Brain pericyte (primary cell): ENCODE measurements at regions not wholly inside any gene's neighbourhood (a gene's known extent, or its start where the extent isn't known, plus 50 kb on each side); places are given as distances from the start of the nearest gene placed in this dataset.
"Not testable (repeated sequence)": the region's sequence is repeated elsewhere in the genome, so short reads cannot be mapped to it uniquely, and the experiment has no call there.

Experiments
- DNase-seq: peaks from one replicate; pipeline ENCODE4 v3.0.0-alpha.2; 2012; ENCODE audit warnings: low read depth, low spot score

DNA sequence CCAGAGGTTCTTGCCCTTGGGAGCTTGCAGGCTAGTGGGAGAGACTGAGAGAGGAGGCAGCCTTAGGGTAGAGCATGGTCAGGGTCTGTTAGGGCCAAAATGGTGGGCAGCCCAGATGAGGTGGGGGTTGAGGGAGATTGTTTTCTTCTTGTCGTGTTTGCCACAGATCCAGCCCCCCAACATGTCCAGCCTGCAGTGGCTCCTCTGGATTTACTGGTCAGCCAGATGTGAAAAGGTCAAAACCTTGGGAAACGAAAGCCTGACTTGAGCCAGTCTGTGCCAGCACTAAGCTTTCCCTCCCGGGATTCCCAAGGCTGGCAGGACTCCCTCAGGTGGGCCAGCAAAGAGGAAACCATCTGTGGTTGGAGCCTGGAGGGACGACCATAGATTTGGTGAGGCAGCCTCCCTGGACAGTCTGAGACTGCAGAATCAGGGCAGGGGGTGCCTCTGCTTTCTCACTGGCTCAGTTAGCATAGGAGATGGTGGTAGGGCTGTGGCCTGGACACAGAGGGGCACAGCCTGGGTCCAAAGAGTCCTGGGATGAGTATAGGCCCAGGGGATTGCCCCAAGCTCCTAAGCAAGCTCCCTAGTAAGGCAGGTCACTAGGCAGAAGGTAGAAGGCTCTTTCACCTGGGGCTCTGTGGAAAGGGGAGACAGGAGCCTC lies 51.2 kb upstream of the PRR23C start:
- DNase-seq = no peak

GRCh38 chr3:139096670-139097069 lies 52.0 kb upstream of the PRR23C start:
- DNase-seq = no peak

DNA sequence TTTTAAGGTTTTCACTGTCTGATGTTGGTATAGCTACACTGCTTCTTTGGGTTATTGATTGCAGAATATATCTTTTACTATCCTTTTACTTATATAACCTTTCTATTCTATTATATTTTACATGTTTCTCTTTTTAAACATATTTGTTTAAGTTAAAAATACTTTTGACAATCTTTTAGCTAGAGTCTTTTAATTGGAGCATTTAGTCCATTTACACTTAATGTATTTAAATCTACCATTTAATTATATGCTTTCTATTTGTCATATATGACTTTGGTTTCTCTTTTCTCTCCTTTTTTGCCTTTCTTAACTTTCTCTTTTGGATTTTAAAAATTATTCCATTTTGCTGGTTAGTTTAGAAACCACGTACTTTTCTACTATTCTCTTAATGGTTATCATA lies 53.7 kb upstream of the PRR23C start:
- DNase-seq = no peak

GRCh38 chr3:139099968-139100817 lies 55.5 kb upstream of the PRR23C start:
- no peak for DNase-seq

DNA sequence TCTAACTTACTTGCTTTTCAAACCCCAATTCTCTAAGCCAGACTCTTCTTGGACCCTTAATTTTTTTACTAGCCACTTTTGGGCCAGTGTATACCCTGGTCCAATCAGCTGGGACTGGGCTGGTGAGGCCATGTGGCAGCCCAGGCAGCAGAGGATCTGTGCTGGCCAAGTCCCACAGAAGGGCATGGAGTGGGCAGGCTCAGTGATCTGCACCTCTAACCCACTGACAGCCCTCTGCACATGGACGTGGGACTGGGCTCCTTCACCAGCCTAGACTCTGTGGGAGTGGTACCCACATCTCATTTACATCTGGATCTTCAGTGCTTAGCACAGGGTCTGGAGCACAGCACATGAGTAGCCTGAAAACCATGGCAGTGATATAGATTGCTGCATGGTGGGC lies 56.1 kb upstream of the PRR23C start:
- DNase-seq = no peak

DNA sequence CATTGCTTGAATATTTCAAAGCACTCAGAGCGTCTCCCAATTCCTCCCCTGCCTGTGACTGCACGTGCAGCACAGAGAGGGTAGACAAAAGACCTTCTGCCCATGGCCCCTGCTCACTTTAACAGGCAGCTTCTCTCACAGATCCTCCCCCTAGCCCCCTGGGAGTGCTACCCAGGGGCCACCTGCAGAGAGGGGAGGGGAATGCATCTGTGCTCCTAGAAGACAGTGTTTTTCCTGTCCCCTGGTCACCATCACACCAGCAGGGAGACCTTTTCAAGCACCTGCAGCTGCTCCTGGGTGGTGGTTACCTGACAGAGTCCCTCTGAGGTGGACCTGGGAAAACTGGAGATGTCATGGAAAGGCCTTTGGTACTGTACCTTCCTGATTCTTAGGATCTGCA lies 56.7 kb upstream of the PRR23C start:
- DNase-seq = no peak

GRCh38 chr3:139103484-139103883 lies 58.8 kb upstream of the PRR23C start:
- no peak for DNase-seq

DNA sequence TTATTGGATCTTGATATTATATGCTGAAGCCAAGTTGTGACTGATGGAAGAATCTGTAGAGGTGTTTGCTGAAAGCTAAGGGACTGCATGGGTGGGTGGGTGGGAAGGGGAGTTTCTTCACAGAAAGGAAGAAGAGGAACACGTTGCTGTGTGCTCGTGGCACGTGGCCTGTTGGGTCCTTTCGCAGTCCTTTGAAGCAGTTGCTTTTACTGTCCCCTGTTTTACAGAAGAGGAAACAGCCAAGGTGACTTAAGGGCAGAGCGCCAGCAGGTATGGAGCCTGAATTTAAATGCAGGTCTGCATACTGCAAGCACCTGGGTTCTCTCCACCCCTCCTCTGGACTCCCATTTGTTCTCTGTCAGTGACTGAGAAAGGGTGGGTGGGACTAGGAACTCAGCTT lies 59.4 kb upstream of the PRR23C start:
- no peak for DNase-seq

DNA sequence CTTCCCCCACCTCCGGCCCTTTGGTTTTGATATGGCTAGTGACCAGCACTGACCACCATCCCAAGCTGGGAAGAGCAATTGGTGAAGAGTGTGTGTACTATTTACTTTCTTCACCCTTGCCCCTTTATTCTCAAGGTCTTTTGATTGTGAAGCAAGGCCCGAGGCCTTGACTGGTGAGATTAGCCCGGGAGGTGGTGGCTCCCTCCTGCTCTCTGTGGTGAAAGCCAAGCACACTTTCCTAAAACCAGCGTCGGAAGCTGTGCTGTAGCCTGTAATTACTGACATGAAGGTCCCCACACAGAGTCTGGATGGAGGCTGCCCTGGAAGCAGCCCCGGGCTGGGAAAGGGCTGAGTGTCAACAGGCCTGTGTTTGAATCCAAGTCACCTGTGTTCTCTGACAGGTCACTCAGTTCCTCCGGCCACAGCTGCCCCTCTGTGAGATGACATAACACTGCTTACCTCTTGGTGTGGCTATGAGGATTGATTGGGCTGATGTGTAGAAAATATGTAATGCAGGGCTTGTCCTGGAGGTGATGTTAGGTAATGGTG lies 60.5 kb upstream of the PRR23C start:
- DNase-seq = no peak

DNA sequence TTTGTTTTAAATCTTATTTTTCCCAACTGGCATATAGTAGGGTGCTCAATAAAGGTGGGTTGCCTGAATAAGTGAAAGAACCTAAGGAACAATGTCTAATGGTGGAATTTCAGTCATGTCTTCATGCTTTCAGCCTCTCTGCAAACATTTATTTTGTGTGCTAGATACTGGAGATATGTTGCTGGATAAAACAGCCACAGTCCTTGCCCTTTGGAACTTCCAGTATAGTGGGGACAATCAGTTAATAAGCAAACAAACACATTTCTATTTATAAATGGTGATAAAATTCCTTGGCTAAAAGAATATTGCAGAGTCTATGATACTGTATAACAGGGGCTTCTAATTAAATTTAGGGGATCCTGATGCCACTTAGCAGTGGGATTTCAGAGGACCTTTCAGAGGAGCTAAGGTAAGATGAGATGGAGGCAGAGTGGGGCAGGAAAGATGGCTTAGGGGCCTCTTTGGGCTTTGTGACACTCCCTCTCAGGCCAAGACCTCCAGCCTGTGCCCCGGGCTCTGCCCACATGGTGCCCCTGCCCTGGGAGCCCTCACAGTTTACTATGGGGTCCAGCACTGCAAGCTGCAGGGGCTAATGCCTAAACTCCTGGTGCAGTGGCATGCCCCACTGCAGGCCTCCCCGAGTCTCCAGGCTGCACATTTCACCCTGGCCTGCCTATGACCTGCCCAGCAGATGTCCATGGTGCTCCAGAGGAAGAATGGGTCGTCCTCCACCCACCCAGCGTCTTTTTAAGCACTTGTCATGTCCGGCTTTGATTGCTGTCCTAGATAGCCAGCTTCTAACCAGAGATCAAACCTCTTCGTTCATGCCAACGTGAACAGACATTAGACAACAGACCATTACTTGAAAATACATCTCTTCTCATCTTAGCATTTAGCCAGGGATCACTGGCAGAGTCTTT lies 61.6 kb upstream of the PRR23C start:
- DNase-seq = no peak

DNA sequence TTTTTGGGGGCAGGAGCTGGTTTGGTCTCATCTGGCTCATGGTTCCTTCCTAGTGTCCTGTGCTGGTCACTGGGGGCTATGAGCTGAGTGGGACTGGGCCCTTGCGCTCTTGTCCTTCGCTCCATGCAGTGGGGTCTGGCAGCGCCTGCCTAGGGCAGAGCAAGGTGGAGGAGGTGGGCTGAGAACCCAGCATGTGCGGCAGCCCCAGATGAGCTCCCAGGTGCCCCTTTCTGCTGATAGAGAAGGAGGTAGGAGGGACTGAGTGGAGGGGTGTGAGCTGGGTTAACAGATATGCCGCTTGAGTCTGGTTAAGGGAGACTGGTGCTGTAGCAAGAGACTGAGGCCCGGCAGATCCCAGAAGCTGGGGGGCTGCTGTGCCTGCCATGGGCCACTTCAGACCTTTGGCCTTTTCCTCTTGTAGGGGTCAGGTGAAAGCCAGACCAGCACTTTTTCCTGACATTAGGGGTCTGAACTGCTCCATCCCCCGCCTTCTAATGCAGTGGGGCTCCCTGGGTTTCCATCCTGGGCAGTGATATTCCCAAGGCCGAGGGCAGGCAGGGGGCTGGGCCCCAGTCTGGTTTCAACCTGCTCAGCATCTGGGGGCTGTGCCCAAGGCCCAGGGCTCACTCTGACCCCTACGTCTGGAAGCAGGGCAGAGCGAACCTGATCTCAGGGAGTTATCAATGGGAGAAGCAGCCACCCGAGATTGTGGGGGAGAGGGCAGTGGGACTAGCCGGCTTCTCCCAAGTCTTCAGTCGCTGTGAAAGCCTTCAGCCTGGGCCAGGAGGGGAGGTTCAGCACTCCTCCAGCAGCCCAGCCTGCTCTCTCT lies 62.9 kb upstream of the PRR23C start:
- no peak for DNase-seq

DNA sequence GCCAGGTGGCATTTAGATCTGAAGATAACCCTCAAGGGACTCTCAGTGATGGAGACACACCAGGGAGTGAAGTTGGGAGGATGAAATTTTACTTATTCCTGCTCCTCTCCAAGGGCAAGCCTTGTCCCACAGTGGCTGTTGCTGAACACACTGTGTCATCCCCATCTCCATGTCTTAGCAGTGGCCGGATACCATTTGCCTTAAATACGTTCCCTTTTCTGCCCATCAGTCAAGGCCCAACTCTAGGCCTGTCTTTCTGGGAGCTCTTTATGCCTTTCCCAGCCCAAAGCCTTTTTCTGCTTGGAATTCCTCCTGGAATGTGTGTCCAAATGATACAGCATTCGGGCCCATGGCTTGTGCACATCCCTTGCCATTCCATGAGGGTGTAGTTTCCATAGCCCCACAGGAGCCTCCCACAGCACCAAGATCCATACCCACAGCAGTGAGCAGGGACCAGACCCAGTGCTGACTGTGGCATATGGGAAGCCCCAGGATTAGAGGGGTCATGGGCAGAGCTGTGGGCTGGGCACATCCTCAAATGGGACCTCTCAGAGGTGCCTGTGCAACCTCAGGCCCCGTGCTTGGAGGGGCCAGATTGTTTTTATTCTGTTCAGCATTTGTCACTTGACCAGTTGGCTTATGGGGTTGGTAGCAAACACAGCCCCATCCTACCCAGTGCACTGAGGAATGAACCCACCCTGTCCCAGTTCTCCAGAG lies 63.7 kb upstream of the PRR23C start:
- DNase-seq = no peak

DNA sequence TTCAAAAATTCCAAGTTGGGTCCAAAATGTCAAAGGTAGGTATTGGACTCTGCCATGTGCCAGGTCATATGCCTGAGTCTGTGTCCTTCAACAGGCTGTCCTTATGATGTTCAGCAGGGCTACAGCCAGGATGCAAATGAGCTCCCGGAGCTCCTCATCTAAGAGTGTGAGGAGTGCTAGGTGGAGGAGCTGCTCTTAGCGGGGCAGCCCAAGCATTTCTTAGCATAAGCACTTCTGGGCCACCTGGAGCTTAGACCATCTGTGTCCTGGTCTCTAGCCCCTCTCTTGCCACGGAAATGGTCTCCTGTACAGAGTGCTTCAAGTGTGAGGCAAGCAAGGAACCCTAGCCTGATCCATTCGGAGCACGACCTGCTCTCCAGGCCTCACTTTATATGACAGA lies 64.6 kb upstream of the PRR23C start:
- DNase-seq = no peak

DNA sequence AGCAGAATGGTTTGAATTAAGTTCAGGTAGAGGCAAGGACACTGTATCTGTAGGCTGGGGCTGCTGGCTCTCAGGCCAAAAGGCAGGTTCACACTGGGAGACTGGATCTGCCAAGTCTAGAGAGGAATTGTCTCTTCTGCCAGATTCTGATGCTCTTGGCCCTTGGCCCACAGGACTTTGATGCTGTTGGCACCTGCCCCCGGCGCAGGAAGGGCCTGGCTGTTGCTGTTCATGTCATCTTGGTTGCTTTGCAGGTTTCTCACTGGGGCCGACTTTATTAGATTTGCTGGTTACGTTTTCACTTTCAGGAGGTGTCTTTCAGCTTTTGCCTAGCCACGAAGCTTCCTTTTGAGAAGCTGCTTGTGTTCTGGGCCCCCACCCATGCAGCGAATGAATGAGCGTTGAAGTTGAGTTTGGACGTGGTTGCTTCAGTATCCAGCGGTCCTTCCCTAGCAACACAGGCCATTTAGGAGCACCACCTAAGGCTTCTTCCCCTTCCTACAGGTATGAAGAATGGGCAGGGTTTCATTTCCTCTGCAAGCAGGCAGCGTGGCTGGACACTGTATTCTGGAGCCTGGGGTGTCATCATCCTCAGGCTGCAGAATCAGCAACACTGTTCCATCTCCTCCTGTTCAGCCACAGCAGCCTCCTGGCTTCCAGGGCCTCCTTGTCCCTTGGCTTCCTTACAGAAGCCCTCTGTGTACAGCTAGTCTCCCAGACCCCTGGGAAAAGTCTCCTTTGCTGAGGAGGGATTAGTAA lies 65.6 kb upstream of the PRR23C start:
- DNase-seq = no peak

- not testable (repeated sequence) for DNase-seq
These were observed 66.2 kb upstream of the PRR23C start for GRCh38 chr3:139110929-139111328.

DNA sequence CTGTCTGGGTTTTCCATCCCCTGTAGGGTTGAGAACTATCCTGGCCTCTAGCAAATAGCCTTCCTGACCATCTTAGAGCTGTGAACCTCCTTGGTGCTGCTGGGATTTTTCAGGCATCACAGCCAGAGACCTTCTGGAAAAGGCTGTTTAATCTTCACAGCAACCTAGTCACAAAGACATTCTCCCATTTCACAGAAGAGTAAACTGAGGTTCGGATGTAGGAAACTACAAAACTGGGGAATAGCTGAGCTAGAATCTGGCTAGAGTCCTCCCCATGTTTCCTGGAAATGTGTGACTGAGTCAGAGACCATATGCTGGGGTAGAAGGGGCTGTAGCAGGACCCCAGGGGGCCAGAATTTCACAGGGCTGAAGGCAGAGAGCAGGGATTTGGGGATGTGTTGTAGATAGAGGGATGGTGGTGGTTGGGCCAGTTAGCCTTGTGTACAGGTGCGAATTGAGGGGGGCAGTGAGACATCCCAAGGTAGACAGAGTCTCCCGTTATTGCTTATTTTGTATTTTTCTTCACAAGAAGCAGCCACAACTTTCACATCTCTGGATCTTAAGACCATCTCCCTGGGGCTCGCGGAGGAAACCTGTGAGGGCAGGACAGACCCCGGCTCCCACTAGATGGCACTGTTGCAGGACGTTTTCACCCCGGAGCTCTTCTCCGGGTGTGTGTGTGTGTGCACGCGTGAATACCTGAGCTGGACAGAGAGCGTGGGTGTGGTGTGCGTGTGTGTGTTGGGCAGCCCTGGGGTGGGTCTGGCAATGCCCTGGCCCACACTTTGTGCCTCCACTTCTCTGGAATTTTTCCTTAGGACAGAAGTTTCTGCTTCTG lies 66.9 kb upstream of the PRR23C start:
- peak; percentile 18 for DNase-seq

DNA sequence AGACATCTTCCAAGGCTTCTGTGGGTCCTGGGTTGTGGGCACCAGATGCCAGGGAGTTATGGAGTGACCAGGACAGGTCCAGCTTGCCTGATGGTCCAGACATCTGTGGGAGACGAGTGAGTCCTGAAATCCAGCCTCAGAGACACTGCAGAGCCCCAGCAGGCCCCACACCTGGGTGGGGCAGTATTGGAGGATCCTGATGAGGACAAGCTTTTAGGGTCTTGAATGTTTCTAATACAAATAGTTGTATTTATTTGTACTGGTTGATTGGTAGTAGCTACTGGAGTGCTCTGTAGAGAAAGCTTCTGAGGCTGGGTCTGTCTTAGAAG lies 67.5 kb upstream of the PRR23C start:
- no peak for DNase-seq

DNA sequence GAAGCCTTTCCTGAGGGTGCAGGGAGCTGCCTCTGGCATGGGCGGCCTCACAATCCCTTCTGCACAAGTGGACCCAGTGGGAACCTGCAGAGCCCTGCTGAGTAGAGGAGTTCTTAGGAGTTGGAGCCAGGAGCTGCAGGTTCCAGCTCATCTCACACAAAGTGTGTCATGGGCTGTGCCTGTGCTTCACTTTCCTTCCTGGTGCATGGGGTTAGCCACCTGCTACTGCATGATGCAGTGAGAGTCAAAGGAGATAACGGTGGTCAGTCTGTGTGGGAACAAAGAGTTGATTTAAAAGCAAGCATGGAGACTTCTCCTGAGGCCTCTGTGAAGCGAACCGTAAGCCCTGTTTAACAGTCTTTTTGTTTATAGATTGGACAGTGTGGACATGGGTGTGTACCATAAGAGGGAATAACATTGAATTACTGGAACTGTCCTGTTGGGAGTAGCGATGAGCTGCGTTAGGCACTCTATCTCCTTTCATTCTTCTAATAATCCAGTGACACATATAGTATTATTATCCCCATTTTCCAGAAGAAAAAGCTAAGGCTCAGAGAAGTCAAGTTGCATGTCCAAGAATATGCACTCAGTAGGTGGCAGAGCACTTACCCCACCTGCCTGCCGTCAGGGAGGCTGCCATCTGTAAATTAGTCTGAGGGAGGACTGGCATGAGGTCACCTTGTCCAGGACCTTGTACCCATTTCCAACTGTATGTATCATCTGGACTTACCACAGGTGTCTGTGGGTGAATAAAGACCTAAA lies 68.7 kb upstream of the PRR23C start:
- no peak for DNase-seq
